22Rv1 (cell line): ENCODE measurements at regions not wholly inside any gene's neighbourhood (a gene's known extent, or its start where the extent isn't known, plus 50 kb on each side); places are given as distances from the start of the nearest gene placed in this dataset.

Experiments
- H3K27ac ChIP-seq: fragments of 450-650 bp; 2 replicates; pipeline ENCODE4 v1.5.1; 2017
- ZFX ChIP-seq: fragments of 450-650 bp; IDR thresholded peaks from 2 replicates; pipeline ENCODE4 v1.6.1; 2017; ENCODE audit warnings: antibody characterized with exemption, borderline replicate concordance
- TF ChIP-seq, protein P1 (sequence below): fragments of 450-650 bp; IDR thresholded peaks from 2 replicates; pipeline ENCODE4 v1.5.1; 2017; ENCODE audit warnings: mild to moderate bottlenecking

GRCh38 chr13:87893186-87893585, 222.0 kb downstream of the SLITRK5 start:
- no peak for TF ChIP-seq ZFX
- TF ChIP-seq, protein P1, sequence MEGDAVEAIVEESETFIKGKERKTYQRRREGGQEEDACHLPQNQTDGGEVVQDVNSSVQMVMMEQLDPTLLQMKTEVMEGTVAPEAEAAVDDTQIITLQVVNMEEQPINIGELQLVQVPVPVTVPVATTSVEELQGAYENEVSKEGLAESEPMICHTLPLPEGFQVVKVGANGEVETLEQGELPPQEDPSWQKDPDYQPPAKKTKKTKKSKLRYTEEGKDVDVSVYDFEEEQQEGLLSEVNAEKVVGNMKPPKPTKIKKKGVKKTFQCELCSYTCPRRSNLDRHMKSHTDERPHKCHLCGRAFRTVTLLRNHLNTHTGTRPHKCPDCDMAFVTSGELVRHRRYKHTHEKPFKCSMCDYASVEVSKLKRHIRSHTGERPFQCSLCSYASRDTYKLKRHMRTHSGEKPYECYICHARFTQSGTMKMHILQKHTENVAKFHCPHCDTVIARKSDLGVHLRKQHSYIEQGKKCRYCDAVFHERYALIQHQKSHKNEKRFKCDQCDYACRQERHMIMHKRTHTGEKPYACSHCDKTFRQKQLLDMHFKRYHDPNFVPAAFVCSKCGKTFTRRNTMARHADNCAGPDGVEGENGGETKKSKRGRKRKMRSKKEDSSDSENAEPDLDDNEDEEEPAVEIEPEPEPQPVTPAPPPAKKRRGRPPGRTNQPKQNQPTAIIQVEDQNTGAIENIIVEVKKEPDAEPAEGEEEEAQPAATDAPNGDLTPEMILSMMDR: no peak
- no peak overlapping the region for H3K27ac ChIP-seq

- TF ChIP-seq, protein P1: no peak
- TF ChIP-seq ZFX: no peak
These were observed 222.9 kb downstream of the SLITRK5 start for GRCh38 chr13:87894059-87894458.

GRCh38 chr13:87903553-87903952, 232.4 kb downstream of the SLITRK5 start:
- TF ChIP-seq ZFX: no peak
- TF ChIP-seq, protein P1: no peak

More at GRCh38 chr13:87894059-87894458, 222.9 kb downstream of the SLITRK5 start:
- no peak overlapping the region for H3K27ac ChIP-seq

DNA sequence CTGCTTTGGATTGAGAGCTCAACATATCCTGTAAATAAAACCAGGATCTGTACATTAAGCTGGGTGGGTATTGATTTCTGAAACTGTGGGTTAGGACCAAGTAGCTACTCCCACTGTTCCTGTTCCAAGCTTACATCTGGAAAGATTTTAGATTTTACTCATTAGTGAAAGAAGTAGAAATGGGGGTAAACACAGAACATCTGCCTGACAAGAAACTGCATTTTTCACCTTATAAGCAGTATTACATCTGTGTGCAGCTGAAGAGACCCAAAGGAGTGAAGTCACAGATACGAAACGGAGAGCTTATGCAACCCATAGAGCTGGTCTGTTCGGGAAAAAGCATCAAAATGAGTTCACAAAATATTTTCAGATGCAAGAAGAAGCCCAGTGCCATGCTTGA, 235.2 kb downstream of the SLITRK5 start:
- no peak overlapping the region for H3K27ac ChIP-seq
- TF ChIP-seq ZFX: no peak
- TF ChIP-seq, protein P1: no peak

More at GRCh38 chr13:87903553-87903952, 232.4 kb downstream of the SLITRK5 start:
- H3K27ac ChIP-seq: no peak overlapping the region

GRCh38 chr13:87907202-87907601, 236.0 kb downstream of the SLITRK5 start:
- TF ChIP-seq, protein P1: no peak
- TF ChIP-seq ZFX: no peak
- H3K27ac ChIP-seq: no peak overlapping the region

DNA sequence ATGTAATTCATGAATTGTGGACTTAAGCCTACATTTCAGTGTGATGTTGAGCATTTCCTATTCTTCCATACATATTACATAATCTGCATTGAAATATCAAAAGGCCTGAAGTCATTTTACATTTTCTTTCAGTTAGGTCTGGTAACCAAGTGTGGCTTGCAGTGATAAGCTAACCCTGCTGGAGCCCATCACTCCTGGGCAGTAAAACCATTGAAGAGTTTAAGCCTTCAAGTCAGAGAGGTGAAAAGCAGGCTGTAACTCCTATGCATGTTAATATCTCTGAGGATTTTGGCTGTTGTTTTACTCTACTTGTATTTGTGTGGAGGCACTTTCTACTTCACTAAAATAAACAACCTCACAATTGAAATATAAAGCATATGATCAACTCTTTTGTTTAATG, 248.8 kb downstream of the SLITRK5 start:
- H3K27ac ChIP-seq: no peak overlapping the region
- no peak for TF ChIP-seq ZFX
- TF ChIP-seq, protein P1: no peak

DNA sequence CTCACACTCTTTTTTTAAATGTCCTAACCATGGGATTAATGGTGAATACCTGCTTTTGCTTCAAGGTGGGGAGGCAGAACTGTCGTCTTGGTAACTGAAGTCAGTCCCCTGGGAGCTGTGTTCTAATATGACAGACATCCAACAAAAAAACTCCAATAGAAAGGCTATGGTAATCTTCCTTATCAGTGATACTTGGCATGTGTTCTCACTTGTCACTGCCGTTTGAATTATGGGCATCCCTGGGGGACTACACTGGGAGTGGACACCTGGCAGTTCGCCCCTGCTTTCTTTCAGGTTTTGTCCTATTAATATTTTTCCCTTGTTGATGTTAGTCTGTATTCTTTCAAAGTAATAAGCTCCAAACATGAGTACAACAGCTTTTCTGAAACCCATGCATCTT, 252.6 kb downstream of the SLITRK5 start:
- TF ChIP-seq ZFX: no peak
- TF ChIP-seq, protein P1: no peak
- no peak overlapping the region for H3K27ac ChIP-seq
